Common myeloid progenitor, CD34-positive (primary cell): ENCODE measurements at regions not wholly inside any gene's neighbourhood (a gene's known extent, or its start where the extent isn't known, plus 50 kb on each side); places are given as distances from the start of the nearest gene placed in this dataset.

Source experiments
- CTCF ChIA-PET: fragments of 350-600 bp; sonication (Branson Sonifier 250); formaldehyde crosslinking; loops from one replicate; lab custom pipeline; 2021; ENCODE audit warnings: antibody characterized with exemption; lab: Charles Lee
- POLR2A ChIA-PET: fragments of 350-600 bp; sonication (Branson Sonifier 250); formaldehyde crosslinking; loops from one replicate; lab custom pipeline; 2021; ENCODE audit warnings: antibody characterized with exemption; lab: Charles Lee
- DNase-seq, 3 donors: peaks; one replicate each; pipeline versions ENCODE4 v3.0.0 to v3.0.0-alpha.2; 2013
- H3K27ac ChIP-seq, 2 experiments: 1 replicate in 1 of 2; 2 replicates in 1 of 2; pipeline ENCODE4 v1.7.0; 2013; ENCODE audit warnings: inconsistent platforms in 2 of 2, low read length in 2 of 2, mild to moderate bottlenecking in 2 of 2, low read depth in 1 of 2, moderate library complexity in 1 of 2; ENCODE audit not compliant: severe bottlenecking in 2 of 2, insufficient read depth in 1 of 2, poor library complexity in 1 of 2
- H3K27me3 ChIP-seq, 5 experiments: replicated peaks in 2 of 5; 1 replicate in 3 of 5; 2 replicates in 2 of 5; pipeline versions ENCODE4 v1.6.1 to v1.7.0; 2013; ENCODE audit warnings: low read length in 4 of 5, mild to moderate bottlenecking in 2 of 5, moderate library complexity in 2 of 5, inconsistent platforms in 1 of 5; ENCODE audit not compliant: insufficient read depth in 5 of 5, control insufficient read depth in 4 of 5
- H3K36me3 ChIP-seq, 4 experiments: 1 replicate in 2 of 4; 2 replicates in 2 of 4; pipeline versions ENCODE4 v1.6.1 to v1.7.0; 2013; ENCODE audit warnings: low read length in 3 of 4, control low read depth in 1 of 4, mild to moderate bottlenecking in 1 of 4; ENCODE audit not compliant: control insufficient read depth in 4 of 4, insufficient read depth in 4 of 4
- H3K4me1 ChIP-seq, 4 experiments: 1 replicate in 3 of 4; 2 replicates in 1 of 4; pipeline versions ENCODE4 v1.6.1 to v1.7.1; 2013; ENCODE audit warnings: low read length in 3 of 4, mild to moderate bottlenecking in 3 of 4, control low read depth in 1 of 4, inconsistent platforms in 1 of 4, moderate library complexity in 1 of 4; ENCODE audit not compliant: control insufficient read depth in 4 of 4, insufficient read depth in 4 of 4; ENCODE audit errors: control extremely low read depth in 1 of 4
- H3K4me3 ChIP-seq, 7 experiments: 1 replicate in 4 of 7; 2 replicates in 3 of 7; pipeline versions ENCODE4 v1.5.1 to v1.7.0; 2013; ENCODE audit warnings: mild to moderate bottlenecking in 7 of 7, low read length in 6 of 7, moderate library complexity in 6 of 7, inconsistent platforms in 2 of 7, low read depth in 2 of 7, control low read depth in 1 of 7; ENCODE audit not compliant: insufficient read depth in 4 of 7, control insufficient read depth in 1 of 7; ENCODE audit errors: extremely low read depth in 1 of 7
- H3K9me3 ChIP-seq, 5 experiments: 1 replicate in 4 of 5; 2 replicates in 1 of 5; pipeline versions ENCODE4 v1.6.1 to v1.7.1; 2013; ENCODE audit warnings: low read length in 4 of 5, mild to moderate bottlenecking in 2 of 5, inconsistent platforms in 1 of 5, low read depth in 1 of 5, moderate library complexity in 1 of 5; ENCODE audit not compliant: control insufficient read depth in 4 of 5, insufficient read depth in 2 of 5; ENCODE audit errors: control extremely low read depth in 1 of 5
- WGBS: methylation state at CpG from one replicate; pipeline ENCODE4 v1.1.5; 2013; ENCODE audit not compliant: insufficient coverage; 5-methylcytosine and 5-hydroxymethylcytosine counted together

- DNase-seq, result no peak
These were observed 202.9 kb upstream of the IL12B start for GRCh38 chr5:159533197-159533596.

GRCh38 chr5:159536166-159536565 lies 205.9 kb upstream of the IL12B start:
- 80% methylated on average over 2 of the region's 3 CpGs for whole genome bisulfite sequencing
- DNase-seq, result no peak
- POLR2A ChIA-PET, result no interaction called here
- Histone ChIP-seq H3K4me3 (no peak overlapping the region), H3K4me1 (no peaks in the 10 kb centered on the region), H3K9me3 (peaks cover 0 to 1% (median 0%) of the 10 kb centered on the region in 5 experiments), H3K36me3 (no peaks in the 10 kb centered on the region), H3K27ac (no peak overlapping the region), H3K27me3 (no peaks in the 10 kb centered on the region)
- CTCF ChIA-PET, result interaction anchor here (1.2 kb wide), 1 partner anchor 20 kb away, joined by 3 read pairs; no protein-coding TSS in a partner anchor

More at GRCh38 chr5:159533197-159533596, 202.9 kb upstream of the IL12B start:
- Histone ChIP-seq H3K27ac (no peak overlapping the region), H3K27me3 (no peaks in the 10 kb centered on the region), H3K4me1 (no peaks in the 10 kb centered on the region), H3K36me3 (no peaks in the 10 kb centered on the region), H3K9me3 (peaks cover 0 to 3% (median 0%) of the 10 kb centered on the region in 5 experiments), H3K4me3 (no peak overlapping the region)
- ChIA-PET CTCF (no interaction called here), POLR2A (no interaction called here)
- 97% methylated on average over 5 of the region's 6 CpGs for WGBS

- Histone ChIP-seq H3K4me3 (no peak overlapping the region), H3K27me3 (peaks cover 0 to 2% (median 0%) of the 10 kb centered on the region in 5 experiments), H3K9me3 (peaks cover 0 to 4% (median 0%) of the 10 kb centered on the region in 5 experiments), H3K27ac (no peak overlapping the region), H3K4me1 (no peaks in the 10 kb centered on the region), H3K36me3 (no peaks in the 10 kb centered on the region)
- 97% methylated on average over 8 of the region's 8 CpGs for WGBS
- CTCF ChIA-PET, result interaction anchor here (1.2 kb wide), 1 partner anchor 21 kb away, joined by 3 read pairs; no protein-coding TSS in a partner anchor
- DNase-seq, result no peak
- POLR2A ChIA-PET, result no interaction called here
These were observed 206.4 kb upstream of the IL12B start for GRCh38 chr5:159536646-159537045.

GRCh38 chr5:159539678-159540077 lies 209.4 kb upstream of the IL12B start:
- WGBS, result 94% methylated on average over 4 of the region's 4 CpGs
- Histone ChIP-seq H3K36me3 (no peaks in the 10 kb centered on the region), H3K4me1 (no peaks in the 10 kb centered on the region), H3K27ac (no peak overlapping the region), H3K9me3 (peaks cover 0 to 4% (median 0%) of the 10 kb centered on the region in 5 experiments), H3K27me3 (peaks cover 0 to 4% (median 0%) of the 10 kb centered on the region in 5 experiments), H3K4me3 (no peak overlapping the region)
- peak in 1 of 3 donors; percentile 6 for DNase-seq
- ChIA-PET POLR2A (no interaction called here), CTCF (no interaction called here)

GRCh38 chr5:159543326-159543725 lies 213.0 kb upstream of the IL12B start:
- peaks cover 0 to 14% (median 5%) of the 10 kb centered on the region in 5 experiments for H3K9me3 ChIP-seq
- ChIA-PET POLR2A (no interaction called here), CTCF (no interaction called here)
- DNase-seq, result no peak
- peaks cover 0 to 4% (median 0%) of the 10 kb centered on the region in 5 experiments for H3K27me3 ChIP-seq
- H3K27ac ChIP-seq, result no peak overlapping the region
- no peak overlapping the region for H3K4me3 ChIP-seq
- WGBS, result no CpG with 5 or more reads among the region's 1 CpG
- H3K36me3 ChIP-seq, result no peaks in the 10 kb centered on the region
- H3K4me1 ChIP-seq, result no peaks in the 10 kb centered on the region

- 9% methylated on average over 1 of the region's 1 CpG for WGBS
- Histone ChIP-seq H3K36me3 (no peaks in the 10 kb centered on the region), H3K27me3 (peaks cover 0 to 4% (median 0%) of the 10 kb centered on the region in 5 experiments), H3K27ac (no peak overlapping the region), H3K4me3 (no peak overlapping the region), H3K4me1 (no peaks in the 10 kb centered on the region), H3K9me3 (peaks cover 0 to 14% (median 5%) of the 10 kb centered on the region in 5 experiments)
- DNase-seq, result no peak
- CTCF ChIA-PET, result no interaction called here
- POLR2A ChIA-PET, result no interaction called here
These were observed 214.9 kb upstream of the IL12B start for GRCh38 chr5:159545156-159545555.

- no peak overlapping the region for H3K27ac ChIP-seq
- H3K36me3 ChIP-seq, result no peaks in the 10 kb centered on the region
- DNase-seq, result no peak
- no peaks in the 10 kb centered on the region for H3K4me1 ChIP-seq
- WGBS, result 60% methylated on average over 1 of the region's 3 CpGs
- H3K27me3 ChIP-seq, result no peaks in the 10 kb centered on the region
- H3K4me3 ChIP-seq, result no peak overlapping the region
- H3K9me3 ChIP-seq, result peaks cover 0 to 13% (median 5%) of the 10 kb centered on the region in 5 experiments
- ChIA-PET CTCF (interaction anchor here (0.9 kb wide), 1 partner anchor 177 kb away, joined by 3 read pairs; no protein-coding TSS in a partner anchor), POLR2A (no interaction called here)
These were observed 217.3 kb upstream of the IL12B start for GRCh38 chr5:159547466-159548195.
